Renal cortical epithelial cell (primary cell): ENCODE measurements at regions not wholly inside any gene's neighbourhood (a gene's known extent, or its start where the extent isn't known, plus 50 kb on each side); places are given as distances from the start of the nearest gene placed in this dataset.

Source experiments
- DNase-seq: peaks from one replicate; pipeline ENCODE4 v3.0.0-alpha.2; 2011; ENCODE audit warnings: low read depth

DNA sequence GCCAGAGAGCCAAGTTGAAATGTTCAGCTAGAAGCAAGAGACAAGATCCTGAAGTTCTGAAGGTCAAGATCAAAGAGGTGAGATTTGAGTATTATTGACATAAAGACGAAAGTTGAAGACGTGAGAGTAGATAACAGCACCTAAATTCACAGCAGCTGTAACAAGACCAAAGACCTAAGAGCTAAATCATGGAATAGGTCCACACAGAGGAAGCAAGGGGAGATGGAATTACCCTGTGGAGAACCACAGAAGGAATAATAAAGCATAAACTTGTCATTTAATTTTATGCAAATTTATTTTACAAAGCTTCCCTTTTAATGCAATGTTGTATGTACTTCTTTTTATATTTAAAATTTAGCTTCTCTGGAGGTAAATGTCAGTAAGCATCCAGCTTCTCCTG is 523.7 kb downstream of the NR2F1-AS1 start:
- DNase-seq = no peak

DNA sequence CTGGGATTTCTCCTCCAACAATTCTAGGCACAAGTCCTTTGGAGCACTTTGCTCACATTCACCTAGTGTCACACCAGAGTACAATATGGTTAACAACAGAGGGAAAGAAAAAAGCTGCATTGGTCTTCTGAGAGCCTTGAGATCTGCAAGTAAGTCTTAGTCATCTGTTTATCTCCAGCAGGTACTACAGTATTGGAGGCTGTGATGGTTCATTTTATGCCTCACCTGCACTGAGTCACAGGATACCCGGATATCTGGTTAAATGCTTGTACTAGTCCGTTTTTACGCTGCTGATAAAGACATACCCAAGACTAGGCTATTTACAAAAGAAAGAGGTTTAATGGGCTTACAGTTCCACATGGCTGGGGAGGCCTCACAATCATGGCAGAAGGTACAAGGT is 525.0 kb downstream of the NR2F1-AS1 start:
- DNase-seq = no peak

DNA sequence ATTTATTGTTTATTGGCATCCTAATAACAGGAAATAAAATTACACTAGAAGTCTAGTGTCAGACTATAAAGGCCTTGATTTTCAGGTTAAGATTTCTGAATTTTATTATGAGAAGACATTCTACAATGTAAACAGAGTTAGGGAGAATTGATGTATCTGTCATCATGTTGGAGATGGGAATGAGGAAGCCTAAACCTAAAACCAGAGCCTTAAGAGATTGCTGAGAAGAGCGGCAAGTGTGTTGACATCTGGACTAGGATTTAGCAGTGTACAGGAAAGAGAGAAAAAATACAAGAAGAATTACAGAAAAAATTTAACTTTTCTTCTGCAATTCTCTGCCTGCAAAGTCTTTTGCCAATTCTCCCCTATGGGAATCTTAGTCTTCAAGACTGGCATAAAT is 525.5 kb downstream of the NR2F1-AS1 start:
- DNase-seq = no peak

DNA sequence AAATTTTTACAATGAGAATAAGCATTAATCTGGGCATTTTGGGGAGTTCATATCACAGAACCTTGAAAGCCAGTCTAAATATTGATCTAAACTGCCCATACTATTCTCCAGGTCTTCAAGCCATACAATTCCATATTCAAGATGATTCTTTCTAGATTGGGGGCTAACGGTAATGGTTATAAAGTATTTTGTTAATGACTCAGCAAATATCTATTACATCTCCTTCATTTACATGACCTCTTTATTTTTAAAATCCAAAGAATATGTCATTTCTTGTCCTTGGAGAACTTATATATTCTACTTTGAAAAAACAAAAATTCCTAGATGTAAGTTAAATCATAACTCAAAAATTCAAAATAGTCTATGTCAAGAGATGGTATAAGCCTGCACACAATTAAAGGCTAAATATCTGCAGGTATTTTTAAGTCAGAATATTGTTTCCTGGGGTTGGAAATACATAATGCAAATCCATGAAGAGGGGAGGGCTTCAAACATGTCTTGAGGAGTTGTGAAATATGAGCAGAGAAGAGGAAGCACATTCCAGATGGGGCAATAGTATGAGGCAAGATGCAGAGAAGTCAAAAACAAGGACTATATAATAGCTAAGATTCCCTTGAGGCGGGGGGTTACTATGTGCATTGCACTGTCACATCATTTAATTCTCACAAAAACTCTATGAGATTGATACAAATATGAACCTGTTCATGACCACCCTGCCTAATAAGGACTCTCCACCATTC is 526.4 kb downstream of the NR2F1-AS1 start:
- no peak for DNase-seq

DNA sequence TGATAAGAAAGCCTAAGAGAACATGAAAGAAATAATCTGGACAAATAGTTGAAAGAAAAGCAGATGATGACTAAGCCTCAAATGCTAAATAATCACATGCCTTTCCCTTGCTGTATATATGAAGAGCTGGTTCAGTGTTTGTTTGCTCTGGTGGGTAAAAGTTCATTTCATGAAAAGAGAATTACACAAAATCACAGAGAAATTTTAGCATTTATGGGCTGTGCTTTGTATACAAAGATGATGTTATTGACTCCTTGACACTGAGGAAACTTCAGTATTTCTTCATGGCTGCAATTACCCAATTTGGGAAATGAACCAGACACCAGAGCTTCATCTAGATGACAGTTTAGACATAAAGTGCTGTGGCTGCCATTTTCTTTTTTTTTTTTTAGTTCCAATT is 527.2 kb downstream of the NR2F1-AS1 start:
- DNase-seq = peak; percentile 21

DNA sequence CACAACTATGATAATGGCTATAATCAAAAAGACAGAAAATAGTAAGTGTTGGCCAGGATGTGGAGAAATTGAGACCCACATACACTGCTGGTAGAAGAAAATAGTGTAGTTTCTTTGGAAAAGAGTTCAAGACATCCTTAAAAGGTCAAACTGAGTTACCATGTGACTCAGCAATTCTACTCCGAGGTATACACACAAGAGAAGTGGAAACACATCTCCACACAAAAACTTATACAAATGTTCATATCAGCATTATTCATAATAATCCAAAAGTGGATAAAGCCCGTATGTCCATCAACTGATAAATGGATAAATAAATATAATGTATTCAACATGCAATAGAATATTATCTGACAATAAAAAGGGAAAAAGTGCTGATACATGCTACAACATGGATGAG is 532.2 kb downstream of the NR2F1-AS1 start:
- DNase-seq = no peak

DNA sequence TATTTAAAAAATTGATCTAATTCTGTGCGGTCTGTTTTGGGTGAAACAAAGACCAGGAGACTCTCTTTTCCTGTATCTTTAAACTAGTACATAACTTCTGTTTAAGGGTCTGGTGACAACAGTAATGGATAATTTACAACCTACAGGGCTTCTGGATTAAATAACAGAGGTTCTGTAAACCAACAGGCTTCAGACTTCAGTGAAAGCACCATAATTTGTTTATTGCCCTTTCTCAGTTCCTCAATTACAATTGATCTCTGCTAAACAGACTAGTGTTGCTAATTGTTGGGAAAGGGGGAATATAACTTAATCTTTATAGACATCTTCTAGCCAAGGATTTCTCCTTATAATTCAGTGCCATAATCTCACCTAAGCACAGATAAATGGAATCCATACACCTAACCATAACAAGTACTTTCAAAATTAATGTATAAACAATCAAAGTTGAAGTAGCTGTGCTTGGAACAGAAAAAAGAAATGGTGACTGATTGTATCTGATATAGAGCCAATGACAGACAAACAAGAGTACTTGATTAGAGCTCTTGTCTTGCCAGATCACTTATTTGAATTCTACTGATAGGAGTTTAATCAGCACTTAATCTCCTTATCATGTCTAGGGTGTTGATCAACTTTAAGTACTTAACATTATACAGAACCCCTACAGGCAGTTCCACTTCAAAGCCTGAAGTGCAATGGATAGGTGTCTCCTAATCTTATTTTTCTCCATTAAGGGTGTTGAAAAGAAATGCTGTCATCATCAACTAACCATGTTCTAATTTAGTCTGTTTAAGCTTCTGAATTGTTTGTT is 536.0 kb downstream of the NR2F1-AS1 start:
- DNase-seq = no peak

DNA sequence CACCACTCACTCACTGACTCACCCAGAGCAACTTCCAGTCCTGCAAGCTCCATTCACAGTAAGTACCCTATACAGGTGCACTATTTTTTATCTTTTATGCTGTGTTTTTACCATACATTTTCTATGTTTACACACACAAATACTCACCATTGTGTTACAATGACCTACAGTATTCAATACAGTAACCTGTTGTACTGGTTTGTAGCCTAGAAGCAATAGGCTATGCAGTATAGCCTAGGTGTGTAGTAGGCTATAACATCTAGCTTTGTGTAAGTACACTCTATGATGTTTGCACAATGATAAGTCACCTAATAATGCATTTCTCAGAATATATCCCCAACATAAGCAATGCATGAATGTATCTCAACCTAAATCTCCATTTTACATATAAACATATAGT is 541.1 kb downstream of the NR2F1-AS1 start:
- no peak for DNase-seq

DNA sequence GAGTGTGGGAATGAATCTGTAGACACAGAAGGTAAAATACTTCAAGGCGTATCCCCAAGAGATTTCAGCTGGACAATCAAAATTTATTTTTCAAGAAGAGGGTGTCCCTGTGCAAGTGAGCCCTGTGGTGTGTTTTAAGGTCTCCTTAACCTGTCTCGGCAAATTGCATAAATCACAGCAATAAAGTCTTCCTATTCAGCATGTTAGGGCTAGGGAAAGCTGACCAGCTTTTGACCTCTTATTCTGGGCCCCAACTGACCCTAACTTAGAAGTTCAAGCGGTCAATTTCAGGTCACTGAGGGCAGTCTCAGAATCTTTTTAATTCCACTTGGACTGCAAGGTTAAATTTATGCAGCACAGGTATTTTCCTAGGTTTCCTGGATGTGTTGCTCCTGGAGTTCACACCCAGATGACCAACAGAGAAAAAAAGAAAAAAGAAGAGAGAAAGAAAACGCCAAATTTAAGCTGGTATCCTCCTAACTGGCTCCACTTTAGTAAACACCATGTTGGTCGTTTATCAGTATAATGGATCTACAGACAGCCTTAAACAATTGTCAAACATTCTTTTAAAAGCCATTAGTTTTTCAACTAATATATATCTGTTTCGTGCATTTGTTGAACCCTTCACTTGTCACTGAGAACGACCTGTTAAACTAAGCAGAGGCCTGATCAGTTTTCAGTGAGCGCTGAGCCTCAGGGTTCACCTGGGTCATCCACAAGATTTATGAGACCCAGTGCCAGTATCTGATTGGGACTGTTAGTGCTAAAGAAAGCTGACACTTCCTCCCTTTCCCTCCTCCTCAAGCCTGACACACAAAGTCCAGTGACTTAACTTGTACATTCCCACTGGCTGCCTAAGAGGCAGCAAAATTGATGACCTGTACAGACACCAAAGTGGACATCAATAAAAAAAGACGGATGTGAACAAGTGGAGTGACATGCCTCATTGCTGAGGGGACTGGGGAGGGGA is 546.1 kb downstream of the NR2F1-AS1 start:
- DNase-seq = peak; percentile 13

DNA sequence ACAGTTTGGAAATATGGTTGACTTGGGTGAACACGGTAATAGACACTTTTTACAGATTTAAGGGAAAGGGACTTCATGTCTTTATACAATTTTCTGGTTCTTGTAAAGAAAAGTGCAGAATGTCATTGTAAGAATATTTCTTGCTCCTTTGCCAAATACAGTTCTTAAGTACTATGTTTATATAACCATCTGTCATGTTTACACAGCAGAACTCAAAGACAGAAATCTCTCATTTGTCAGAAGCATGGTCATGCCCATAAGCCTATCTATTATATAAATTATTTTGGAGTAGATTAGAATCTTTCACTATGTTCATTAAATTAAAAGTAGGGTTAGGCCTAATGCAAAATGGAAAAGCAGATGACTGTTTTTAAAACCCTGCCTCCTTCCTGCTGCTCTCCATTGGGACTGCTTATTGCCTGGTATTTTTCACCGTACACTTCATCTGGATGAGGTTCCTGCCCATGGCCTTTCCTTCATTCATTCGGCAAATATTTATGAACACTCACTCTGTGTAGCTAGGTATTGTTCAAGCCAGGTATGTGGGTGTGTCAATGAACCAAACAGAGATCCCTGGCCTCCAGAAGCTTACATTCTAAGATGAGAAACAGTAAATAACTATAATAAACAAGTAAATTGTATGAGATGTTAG is 558.1 kb downstream of the NR2F1-AS1 start:
- no peak for DNase-seq

DNA sequence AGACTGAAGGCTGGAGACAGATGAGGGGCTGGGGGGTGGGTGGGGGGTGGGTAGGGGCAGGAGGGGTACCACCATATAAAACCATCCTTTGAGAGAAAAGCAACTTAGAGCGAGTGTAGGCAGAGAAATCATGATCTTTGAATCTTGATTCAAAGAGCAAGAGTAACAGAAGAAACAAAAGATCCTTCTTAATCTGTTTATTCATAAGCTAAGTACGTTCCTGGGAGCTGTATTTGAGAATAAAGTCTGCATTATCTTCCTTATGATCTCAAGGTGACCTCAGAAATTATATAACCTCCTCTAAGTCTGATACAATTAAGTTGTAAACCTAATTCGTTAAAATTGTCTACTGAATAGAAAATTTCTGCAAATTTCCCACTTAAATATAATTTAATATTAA is 558.8 kb downstream of the NR2F1-AS1 start:
- DNase-seq = no peak

DNA sequence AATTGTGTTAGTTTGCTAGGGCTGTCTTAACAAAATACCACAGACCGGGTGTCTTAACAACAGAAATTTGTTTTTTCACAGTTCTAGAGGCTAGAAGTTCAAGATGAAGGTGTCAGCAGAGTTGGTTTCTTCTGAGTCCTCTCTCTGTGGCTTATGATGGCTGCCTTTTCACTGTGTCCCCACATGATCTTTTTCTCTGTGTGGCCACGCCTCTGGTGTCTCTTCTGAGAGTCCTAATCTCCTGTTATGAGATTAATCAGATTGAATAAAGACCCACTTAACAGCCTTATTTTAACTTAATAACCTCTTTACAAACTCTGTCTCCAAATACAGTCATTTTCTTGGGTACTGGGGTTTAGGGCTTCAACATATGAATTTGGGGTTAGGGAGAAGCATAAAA is 561.1 kb downstream of the NR2F1-AS1 start:
- DNase-seq = no peak

DNA sequence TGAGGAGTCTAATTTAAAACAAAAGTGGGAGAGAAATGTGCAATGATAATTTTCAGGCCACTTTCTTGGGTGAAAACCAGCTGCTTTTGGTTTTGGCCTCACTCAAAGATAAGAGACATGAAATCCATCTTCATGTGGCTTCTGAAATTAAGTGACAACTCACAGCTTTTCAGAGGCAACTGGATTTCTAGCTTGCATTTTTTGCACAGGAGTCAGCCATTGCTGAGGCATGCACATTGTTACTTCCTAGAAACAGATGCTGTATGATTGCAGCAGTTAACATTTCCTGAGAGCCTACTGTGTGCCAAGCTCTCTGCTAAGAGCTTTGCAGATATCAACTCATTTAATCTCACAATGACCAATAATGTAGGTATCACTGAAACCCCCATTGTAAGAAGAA is 562.6 kb downstream of the NR2F1-AS1 start:
- no peak for DNase-seq

DNA sequence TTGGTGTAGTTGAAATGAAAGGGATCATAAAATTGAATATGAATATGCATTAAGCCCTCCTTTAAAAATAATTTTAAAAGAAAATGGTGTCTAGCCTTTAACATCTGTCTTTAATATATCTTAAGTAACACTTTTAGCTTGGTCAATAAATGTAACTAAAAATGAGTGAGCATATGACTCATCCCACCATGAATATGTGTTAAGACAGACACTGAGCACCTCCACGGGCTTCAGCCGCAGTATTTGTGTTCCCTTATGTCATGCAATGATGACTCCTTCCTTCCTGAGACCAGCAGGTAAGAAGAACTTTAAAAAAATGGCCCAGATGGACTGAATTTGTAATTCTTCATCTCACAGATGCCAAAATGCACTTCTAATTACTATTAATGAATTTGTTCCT is 563.2 kb downstream of the NR2F1-AS1 start:
- DNase-seq = peak; percentile 23

DNA sequence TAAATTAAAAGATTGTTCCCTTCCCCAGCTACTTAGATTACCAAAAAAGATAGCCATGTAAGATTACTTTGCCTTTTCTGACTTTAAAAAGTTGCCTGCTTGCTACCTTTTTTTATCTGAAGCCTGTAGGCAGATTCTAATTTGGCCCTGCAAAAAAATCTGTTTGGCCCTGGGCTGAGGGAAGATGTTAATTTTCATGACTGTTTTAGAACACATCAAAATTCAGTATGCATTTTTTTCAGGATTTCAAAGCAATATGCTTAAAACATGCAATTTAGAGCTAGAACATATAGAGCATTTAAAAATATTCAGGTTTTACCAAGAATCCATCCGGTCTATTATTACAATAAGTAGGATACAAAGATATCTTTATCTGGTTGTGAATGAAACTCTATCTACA is 563.6 kb downstream of the NR2F1-AS1 start:
- DNase-seq = no peak

DNA sequence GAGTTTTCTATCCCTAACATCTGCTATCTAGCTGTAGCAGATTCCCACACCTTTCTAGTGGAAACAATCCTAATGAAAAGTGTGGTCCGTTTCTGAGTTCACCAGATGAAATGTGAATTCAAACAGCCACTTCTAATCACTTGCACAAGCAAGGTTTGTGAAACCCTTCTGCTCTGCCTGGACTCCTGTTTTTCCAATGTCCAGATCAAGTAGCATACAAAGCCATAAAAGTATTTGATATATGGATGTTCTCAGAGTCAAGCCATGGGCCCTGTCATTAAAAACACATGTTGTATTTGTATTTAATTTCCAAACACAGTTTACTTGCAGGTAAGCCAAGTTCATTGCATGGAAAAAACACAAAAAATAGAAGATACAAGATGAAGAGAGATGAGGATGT is 570.4 kb downstream of the NR2F1-AS1 start:
- DNase-seq = no peak

DNA sequence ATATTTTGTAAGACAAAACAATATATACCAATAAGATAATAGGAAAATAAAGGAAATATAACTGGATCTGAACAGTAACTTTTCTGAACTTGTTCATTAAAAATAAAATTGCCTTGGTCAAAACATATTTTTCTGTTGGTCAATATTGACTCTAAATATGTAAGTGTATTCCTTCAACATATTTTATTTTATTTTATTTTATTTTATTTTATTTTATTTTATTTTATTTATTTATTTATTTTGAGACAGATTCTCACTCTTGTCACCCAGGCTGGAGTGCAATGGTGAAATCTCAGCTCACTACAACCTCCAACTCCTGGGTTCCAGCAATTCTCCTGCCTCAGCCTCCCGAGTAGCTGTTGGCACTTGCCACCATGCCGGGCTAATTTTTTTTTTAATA is 571.0 kb downstream of the NR2F1-AS1 start:
- DNase-seq = no peak

DNA sequence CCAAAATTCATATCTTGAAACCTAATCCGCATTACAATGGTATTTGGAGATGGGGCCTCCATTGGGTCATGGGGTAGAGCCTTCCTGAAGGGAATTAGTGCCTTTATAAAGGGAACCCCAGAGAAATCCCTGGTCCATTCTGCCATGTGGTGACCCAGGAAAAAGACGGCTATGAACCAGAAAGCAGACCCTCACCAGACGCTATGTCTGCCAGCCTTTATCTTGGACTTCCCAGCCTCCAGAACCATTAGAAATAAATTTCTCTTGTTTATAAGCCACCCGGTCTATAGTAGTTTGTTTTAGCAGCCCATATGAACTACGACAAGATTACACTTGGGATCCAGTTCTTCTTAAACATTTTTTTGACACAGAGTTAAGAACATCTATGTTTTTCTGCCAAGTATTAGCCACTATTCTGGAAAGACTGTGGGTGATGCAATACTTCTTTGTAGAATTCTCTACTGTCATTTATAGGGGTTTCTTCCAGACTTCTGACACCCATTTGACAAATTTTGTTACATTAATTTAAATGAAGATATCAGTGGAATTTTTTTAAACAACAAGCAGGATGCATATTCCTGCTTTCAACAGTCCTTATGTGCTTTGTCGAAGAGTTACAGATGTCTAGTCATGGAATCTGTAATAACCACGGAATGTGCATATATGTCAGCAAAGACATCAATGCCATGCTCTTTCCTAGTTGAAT is 572.4 kb downstream of the NR2F1-AS1 start:
- DNase-seq = no peak

DNA sequence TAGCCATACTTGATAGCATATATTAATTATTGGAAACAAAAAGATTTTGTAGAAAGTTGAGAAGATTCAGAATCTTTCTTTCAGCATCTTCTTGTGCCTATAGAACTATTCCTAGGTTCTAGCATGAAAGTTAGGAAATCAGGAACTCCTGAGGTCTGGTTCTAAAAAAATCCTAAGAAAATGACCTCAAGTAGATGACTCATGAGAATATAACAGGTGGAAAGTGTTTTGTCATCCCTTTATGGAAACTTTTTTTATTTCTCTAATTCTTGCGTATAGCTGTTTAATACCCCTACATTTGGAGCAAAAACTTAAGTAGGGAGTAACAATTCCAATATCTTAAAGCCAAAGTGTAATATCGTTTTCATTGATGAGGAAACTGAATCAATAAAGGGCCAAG is 574.1 kb downstream of the NR2F1-AS1 start:
- DNase-seq = peak; percentile 28

DNA sequence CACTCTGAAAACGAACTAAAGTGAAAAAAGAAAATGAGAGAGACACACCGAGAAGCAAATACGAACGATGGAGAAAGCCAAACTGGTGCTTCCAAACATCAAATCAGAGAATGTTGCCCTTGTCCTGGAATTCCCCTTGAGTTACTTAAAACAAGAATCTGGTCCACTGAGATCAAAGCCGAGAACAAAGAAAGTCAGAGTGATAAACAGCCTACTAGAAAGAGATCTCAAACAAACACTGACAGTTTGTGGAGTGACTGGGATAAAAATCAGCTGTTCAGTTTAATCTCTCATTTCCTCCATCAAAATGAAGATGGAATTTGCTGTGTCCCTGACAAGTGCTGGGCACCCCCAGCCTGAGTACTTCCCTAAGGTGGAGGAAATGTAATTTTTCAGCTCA is 582.6 kb downstream of the NR2F1-AS1 start:
- no peak for DNase-seq

DNA sequence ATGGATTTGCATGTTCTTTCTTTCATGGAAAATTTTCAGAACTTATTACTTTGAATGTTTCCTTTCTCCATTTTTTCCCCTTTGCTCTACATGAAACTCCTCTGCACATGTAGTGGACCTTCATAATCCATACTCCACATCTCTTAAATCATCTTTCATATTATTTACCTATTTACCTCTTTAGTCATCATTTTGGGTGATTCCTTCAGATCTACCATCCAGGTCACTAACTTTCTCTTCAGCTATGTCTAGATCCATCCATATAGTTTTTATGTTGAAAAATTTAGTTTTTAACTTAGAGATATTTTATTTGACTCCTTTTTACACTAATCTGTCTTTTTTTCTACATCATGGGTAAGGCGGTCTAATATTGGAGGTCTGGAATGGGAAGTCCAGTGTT is 586.6 kb downstream of the NR2F1-AS1 start:
- DNase-seq = no peak
